SU-DHL-6 (cell line): ENCODE measurements at regions not wholly inside any gene's neighbourhood (a gene's known extent, or its start where the extent isn't known, plus 50 kb on each side); places are given as distances from the start of the nearest gene placed in this dataset.

Source experiments
- EZH2phosphoT487 ChIP-seq: fragments of 200-600 bp; sonication (generic), shearing (Covaris generic); conservative IDR thresholded peaks from 2 replicates; pipeline ENCODE4 v1.6.1; 2018; ENCODE audit warnings: mild to moderate bottlenecking, antibody characterized with exemption, low read length, moderate library complexity, mixed read lengths
- TF ChIP-seq, protein P1 (sequence below): fragments of 200-600 bp; sonication (generic); IDR thresholded peaks from one replicate; pipeline ENCODE4 v1.5.1; 2017; ENCODE audit warnings: antibody characterized with exemption, mild to moderate bottlenecking, low read length, moderate library complexity; ENCODE audit not compliant: insufficient read depth, poor library complexity, severe bottlenecking

DNA sequence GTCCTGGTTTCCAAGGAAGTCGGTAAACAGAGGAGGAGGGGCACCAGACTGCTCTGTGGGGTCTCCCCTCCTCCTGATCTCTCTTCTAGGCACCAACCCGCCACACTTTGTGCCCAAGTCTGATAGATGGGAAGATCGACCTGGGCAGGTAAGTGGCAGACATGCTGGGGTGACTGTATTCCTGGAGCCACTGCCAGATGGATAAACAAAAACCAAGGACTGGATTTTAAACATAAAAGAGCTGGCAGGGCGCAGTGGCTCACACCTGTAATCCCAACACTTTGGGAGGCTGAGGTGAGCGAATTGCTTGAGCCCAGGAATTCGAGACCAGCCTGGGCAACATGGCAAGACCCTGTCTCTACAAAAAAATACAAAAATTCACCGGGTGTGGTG lies 181.2 kb downstream of the ANAPC1 start:
- TF ChIP-seq, protein P1, sequence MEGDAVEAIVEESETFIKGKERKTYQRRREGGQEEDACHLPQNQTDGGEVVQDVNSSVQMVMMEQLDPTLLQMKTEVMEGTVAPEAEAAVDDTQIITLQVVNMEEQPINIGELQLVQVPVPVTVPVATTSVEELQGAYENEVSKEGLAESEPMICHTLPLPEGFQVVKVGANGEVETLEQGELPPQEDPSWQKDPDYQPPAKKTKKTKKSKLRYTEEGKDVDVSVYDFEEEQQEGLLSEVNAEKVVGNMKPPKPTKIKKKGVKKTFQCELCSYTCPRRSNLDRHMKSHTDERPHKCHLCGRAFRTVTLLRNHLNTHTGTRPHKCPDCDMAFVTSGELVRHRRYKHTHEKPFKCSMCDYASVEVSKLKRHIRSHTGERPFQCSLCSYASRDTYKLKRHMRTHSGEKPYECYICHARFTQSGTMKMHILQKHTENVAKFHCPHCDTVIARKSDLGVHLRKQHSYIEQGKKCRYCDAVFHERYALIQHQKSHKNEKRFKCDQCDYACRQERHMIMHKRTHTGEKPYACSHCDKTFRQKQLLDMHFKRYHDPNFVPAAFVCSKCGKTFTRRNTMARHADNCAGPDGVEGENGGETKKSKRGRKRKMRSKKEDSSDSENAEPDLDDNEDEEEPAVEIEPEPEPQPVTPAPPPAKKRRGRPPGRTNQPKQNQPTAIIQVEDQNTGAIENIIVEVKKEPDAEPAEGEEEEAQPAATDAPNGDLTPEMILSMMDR: no peak
- no peak for TF ChIP-seq EZH2phosphoT487
